Activated CD4-positive, alpha-beta T cell treated with anti-CD3 and anti-CD28 coated beads, Interleukin-2, amount 50 U/mL, for 48 hours (primary cell): ENCODE measurements at regions not wholly inside any gene's neighbourhood (a gene's known extent, or its start where the extent isn't known, plus 50 kb on each side); places are given as distances from the start of the nearest gene placed in this dataset.
"Not testable (repeated sequence)": the region's sequence is repeated elsewhere in the genome, so short reads cannot be mapped to it uniquely, and the experiment has no call there.

ENCODE experiments used
- DNase-seq, 2 experiments: peaks; one replicate each; pipeline ENCODE4 v3.0.0-alpha.2; 2020

DNA sequence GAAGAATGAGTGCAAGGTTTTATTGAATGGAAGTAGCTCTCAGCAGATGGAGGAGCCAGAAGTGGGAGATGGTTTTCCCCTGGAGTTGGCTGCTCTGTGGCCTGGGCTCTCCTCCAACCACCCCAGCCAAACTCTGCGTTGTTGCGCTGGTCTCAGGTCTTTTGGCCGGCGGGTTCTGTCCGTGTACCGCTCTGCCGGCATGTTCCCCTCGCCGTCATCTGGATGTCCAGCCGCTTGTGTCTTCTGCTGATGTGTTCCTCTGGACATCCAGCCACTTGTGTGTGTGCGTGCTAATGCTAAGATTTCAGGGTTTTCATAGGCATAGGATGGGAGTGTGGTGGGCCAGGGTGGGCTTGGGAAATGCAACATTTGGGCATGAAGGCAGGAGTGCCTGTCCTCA lies 1311.3 kb upstream of the TMEFF2 start:
- DNase-seq, result no peak

GRCh38 chr2:193505620-193506019 lies 1310.9 kb upstream of the TMEFF2 start:
- no peak for DNase-seq

DNA sequence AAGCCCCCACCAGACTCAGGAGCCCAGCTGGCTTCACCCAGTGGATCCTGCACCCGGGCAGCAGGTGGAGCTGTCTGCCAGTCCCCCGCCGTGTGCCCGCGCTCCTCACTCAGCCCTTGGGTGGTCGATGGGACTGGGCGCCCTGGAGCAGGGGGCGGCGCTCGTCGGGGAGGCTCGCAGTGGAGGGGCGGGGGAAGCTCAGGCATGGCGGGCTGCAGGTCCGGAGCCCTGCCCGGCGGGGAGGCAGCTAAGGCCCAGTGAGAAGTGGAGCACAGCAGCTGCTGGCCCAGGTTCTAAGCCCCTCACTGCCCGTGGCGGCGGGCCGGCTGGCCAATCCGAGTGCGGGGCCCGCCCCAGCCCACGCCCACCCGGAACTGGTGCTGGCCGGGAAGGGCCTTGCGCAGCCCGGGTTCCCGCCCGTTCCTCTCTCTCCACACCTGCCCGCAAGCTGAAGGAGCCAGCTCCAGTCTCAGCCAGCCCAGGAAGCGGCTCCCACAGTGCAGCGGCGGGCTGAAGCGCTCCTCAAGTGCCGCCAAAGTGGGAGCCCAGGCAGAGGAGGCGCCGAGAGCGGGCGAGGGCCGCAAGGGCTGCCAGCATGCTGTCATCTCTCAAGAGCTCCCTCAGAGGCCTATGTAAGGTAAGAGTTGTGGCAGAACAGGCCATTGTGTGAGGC lies 1307.8 kb upstream of the TMEFF2 start:
- no peak for DNase-seq

GRCh38 chr2:193496786-193497185 lies 1302.1 kb upstream of the TMEFF2 start:
- no peak for DNase-seq

DNA sequence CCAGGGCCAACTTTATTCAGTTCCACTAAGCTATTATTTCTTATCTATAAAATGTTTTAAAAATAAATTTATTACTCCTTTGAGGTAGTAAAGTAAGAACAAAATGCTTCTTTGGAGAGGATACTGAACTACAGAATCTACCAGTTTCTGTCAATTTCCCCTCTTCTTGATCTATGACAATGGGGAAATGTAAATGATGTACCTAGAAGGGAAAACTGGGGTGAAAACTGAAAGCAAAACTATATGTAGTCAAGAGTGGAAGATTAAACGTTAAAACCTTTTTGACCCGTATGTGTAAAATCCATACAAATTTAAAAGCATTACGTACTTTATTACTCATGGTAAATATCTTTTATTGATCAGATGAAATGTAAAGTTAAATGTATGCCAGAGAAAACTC lies 1287.8 kb upstream of the TMEFF2 start:
- no peak for DNase-seq

DNA sequence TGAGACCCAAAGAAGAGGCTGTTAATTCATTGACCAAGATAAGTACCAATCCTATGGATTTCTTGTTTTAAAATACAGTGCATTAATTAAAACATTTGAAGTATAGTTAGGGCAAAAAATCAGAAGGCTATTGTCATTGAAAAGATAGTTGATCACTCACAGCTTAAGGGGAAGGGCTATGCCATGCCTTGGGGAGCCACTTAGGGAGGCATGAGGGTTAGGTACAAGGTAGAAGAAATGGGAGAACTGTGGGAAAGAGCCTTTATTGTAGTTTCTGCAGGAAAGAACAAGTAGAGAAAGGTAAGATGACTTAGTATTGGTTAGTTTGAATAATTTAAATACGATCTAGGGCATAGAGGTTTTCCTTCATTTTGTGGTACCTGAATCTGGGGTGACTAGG lies 1285.5 kb upstream of the TMEFF2 start:
- DNase-seq, result no peak

GRCh38 chr2:193476171-193476800 lies 1281.6 kb upstream of the TMEFF2 start:
- no peak for DNase-seq

DNA sequence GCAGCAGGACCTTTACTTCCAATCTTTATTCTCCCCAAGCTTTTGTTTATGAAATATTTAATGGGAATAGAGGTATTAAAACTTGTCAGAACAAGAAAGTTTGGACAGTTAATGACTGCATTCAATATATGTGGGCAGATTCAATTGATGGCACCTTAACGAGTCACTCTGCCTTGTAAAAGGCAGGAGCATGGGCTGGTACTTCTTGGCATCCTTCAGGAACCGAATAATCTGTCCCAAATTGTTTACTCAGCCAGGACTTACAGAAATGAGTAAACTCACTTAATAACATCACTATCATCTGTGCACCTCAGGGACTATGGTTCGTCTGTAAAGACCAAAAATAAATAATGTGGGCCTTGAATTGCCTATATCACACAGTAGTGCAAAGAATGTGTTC lies 1280.3 kb upstream of the TMEFF2 start:
- DNase-seq, result no peak

DNA sequence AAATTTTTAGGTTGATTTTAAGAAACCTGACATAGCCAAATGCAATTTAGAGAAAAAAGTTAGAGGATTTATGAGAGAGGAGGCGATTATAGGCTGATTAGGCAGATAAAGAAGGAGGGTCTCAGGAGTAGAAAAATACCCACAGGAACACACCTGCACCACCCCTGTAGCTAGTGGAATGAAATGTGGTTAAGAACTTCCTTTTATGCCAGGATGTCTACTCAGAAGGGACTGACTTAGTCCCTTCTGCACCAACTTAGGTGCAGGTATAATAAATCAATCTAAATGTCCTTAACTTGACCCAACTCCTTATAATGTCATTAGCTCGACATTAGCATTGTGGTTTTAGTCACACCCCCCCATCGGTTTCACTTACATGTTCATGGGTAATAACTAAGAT lies 1274.5 kb upstream of the TMEFF2 start:
- no peak for DNase-seq

DNA sequence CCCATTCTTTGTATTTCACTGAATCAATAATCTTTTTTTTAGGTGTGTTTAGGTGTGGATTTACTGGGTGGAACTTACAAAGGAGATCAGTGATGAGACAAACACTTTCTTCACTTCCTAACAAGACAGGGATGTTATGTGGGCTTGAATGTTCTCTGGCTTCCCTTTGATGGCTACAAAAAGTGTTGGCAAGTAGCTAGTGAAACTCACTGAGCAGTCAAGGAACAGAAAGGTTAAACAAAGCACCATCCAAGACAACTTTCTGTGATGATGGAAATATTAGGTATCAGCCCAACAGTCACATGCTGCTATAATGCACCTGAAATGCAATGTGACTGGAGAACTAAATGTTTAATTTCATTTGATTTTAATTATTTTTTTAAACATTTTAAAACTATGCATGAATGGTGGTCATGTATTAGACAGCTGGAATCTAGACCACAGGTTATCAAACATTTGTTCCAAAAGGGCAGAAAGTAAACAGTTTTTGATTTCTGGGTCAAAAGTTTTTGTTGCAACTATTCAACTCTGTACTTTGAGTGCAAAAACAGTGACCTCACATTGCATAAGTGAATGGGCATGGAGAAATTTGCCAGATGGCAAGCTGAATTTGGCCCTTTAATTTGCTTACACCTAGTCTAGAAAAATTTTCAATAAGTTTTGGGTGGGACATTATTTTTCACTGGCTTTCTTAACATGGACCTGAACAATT lies 1272.7 kb upstream of the TMEFF2 start:
- no peak for DNase-seq

GRCh38 chr2:193463011-193463410 lies 1268.3 kb upstream of the TMEFF2 start:
- no peak for DNase-seq

- no peak for DNase-seq
Measured at GRCh38 chr2:193462411-193462810, 1267.7 kb upstream of the TMEFF2 start.

DNA sequence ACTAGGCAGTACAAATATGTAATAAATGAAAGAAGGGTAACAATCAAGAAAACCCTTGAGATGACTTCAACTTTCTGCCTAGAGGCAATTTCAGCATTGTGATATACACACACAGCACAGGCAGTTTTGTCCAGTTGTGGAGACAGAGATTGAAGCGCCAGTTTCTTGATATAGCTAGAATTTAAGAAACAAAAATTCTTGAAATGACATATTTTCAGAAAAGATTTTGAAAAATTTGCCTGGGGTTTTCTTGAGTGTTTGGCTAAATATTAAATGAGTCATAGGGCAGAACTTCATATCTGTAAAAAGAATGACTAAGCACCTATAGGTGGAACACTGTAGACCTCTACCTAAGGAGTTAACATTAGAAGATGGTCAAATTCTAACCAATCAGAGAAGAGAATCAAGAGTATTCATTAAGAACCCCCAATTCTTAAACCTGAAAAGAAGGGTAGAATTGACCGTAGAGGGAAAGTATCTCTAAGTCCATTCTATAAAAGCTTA lies 1266.8 kb upstream of the TMEFF2 start:
- no peak for DNase-seq

DNA sequence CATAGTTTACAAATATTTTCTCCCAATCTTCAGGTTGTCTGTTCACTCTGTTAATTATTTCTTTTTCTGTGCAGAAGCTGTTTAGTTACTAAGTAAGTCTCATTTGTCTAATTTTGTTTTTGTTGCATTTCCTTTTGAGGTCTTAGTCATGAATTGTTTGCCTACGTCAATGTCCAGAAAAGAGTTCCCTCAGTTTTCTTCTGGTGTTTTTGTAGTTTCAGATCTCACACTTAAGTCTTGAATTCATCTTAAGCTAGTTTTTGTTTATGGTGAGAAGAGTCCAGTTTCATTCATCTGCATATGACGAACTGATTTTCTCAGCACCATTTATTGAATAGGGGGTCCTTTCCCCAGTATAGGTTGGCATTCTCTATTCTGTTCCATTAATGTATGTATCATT lies 1252.2 kb upstream of the TMEFF2 start:
- no peak for DNase-seq

- no peak for DNase-seq
Measured at GRCh38 chr2:193442293-193442692, 1247.6 kb upstream of the TMEFF2 start.

GRCh38 chr2:193428336-193428818 lies 1233.6 kb upstream of the TMEFF2 start:
- no peak for DNase-seq

DNA sequence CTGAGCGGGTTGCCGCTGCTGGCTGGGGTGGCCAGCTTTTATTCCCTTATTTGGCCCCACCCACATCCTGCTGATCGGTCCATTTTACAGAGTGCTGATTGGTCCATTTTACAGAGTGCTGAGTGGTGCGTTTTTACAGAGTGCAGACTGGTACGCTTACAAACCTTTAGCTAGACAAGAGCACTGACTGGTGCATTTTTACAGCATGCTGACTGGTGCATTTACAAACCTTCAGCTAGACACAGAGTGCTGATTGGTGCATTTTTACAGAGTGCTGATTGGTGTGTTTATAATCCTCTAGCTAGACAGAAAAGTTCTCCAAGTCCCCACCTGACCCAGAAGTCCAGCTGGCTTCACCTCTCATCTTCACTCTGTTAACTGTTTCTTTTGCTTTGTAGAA lies 1217.6 kb upstream of the TMEFF2 start:
- not testable (repeated sequence) for DNase-seq

- DNase-seq, result no peak
Measured at GRCh38 chr2:193409951-193410350, 1215.2 kb upstream of the TMEFF2 start.

GRCh38 chr2:193382583-193382982 lies 1187.8 kb upstream of the TMEFF2 start:
- DNase-seq, result no peak

DNA sequence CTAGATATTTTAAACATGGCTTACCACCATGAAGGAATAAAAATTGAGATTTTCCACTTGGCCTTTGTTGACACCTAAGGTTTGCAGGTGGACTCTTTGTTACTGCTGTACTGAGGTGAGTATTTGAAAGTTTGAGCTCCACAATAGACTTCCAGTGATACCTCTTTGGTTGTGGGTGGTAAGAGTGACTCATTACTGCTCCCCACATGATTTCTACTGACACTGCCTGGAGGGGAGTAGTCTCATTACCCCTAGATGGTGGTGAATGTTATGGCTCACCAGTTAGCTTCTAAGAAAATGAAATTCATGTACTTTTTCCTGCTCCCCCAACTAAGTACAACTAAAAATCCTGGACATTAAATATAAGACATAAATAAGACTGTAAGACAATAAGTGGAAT lies 1183.1 kb upstream of the TMEFF2 start:
- DNase-seq, result no peak

DNA sequence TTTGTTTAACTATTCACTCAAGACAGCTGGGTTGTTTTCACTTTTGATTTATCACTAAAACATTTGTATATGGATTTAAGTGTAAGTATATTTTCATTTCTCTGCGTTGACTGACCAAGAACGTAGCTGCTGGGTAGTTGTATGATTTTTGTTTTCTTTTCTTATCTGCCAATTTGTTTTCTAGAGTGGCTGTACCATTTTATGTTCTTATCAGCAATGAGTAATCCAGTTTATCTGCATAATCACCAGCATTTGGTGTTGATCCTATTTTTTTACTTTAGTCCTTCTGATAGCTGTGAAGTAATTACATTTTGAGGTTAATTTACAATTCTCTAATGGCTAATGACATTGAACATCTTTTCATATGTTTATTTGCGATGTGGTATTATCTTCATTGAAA lies 1178.4 kb upstream of the TMEFF2 start:
- DNase-seq, result no peak

DNA sequence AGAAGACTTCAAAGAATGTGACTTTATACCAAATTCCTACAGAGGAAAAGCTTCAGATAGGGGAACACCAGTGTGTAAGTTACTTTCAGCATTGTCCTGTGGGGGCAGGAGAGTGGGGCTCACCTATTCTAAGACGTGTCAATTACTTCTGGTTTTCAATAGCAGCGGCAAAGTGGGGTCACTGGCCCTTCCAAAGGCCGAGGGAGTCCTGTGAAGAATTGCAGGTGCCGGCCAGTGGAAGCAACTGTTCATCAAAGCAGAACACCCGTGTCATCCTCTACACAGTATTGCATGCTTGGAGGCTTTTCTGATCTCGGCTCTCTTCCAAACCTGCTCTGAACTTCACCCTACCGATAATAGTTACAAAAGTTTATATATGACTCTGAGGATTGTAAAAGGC lies 1176.5 kb upstream of the TMEFF2 start:
- no peak for DNase-seq

GRCh38 chr2:193368615-193369014 lies 1173.9 kb upstream of the TMEFF2 start:
- DNase-seq, result no peak

GRCh38 chr2:193357508-193357907 lies 1162.8 kb upstream of the TMEFF2 start:
- DNase-seq, result no peak
